ENCODE measurements at regions not wholly inside any gene's neighbourhood (a gene's known extent, or its start where the extent isn't known, plus 50 kb on each side); places are given as distances from the start of the nearest gene placed in this dataset.

DNA sequence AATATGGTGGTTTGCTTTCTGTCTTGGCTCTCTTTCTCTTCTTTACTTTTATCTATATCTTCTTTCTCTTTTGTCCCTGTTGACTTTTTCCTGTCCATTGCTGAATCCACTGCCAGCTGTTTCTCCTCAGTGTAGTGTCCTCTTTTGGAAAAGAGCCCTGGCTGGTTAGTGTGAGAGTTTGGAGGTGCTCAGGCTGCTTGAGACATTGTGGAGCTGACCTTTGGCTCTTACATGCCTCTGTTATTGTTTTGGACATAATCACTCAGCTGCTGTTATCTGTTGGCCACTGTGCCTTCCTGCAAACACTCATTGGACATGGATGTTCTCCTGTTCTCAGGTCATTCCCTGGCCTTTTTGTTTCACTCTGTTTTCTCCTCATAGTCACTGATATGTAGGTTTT lies 295.4 kb upstream of the RIOK2 start:
- DNase-seq (ENCODE audit: low read depth in 1 of 2, low spot score in 2 of 2) = no peak
- Histone ChIP-seq H2BK120ac (replicated peaks; ENCODE audit: low read depth, low read length) (peak overlapping the region; percentile 43), H2AK5ac (ENCODE audit: low read depth, low read length) (no peak overlapping the region), H2BK15ac (ENCODE audit: low read length) (no peak overlapping the region), H2BK20ac (ENCODE audit: low read length) (no peak overlapping the region), H2BK12ac (ENCODE audit: low read depth, low read length) (no peak overlapping the region), H3K4ac (replicated peaks; ENCODE audit: insufficient read length, low read depth, low read length) (no peak overlapping the region), H3K56ac (replicated peaks; ENCODE audit: insufficient read length, low read depth, low read length) (no peak overlapping the region), H3K9me3 (ENCODE audit: insufficient read depth in 2 of 2, low read depth in 1 of 2, low read length in 1 of 2) (no peaks in the 10 kb centered on the region), H4K5ac (ENCODE audit: insufficient read length, low read depth, low read length) (no peak overlapping the region), H3K27me3 (replicated peaks in 1 of 4; ENCODE audit: control insufficient read depth in 3 of 4, extremely low read depth in 1 of 4, insufficient read depth in 3 of 4, low read length in 3 of 4) (no peaks in the 10 kb centered on the region), H3K9ac (replicated peaks in 1 of 4; ENCODE audit: extremely low read depth in 1 of 4, low read depth in 3 of 4, low read length in 3 of 4) (no peak overlapping the region), H3K36me3 (ENCODE audit: control insufficient read depth in 2 of 4, insufficient read depth in 4 of 4, low read length in 3 of 4) (no peaks in the 10 kb centered on the region), H3K14ac (ENCODE audit: insufficient read length) (no peak overlapping the region), H4K8ac (ENCODE audit: extremely low read depth, insufficient read depth, low read length) (no peak overlapping the region), H3K27ac (ENCODE audit: low read depth, low read length) (no peak overlapping the region), H2AFZ (ENCODE audit: low read length) (0 out of 2 replicates have a peak overlapping the region, but pooled peaks have one; percentile 67), H3K18ac (ENCODE audit: extremely low read depth, low read length) (no peak overlapping the region; the same call in 1 of the 2 replicates), H3K4me1 (replicated peaks in 1 of 4; ENCODE audit: control insufficient read depth in 3 of 4, insufficient read depth in 4 of 4, low read length in 3 of 4) (no peaks in the 10 kb centered on the region), H3K79me2 (ENCODE audit: control insufficient read depth in 1 of 2, insufficient read depth in 2 of 2, low read length in 2 of 2) (no peaks in the 10 kb centered on the region), H4K91ac (replicated peaks; ENCODE audit: insufficient read length, low read length) (no peak overlapping the region), H4K20me1 (replicated peaks in 1 of 2; ENCODE audit: control insufficient read depth in 1 of 2, insufficient read depth in 2 of 2, low read length in 2 of 2) (no peaks in the 10 kb centered on the region), H3K4me2 (ENCODE audit: insufficient read depth in 1 of 2, low read depth in 2 of 2, low read length in 2 of 2) (no peak overlapping the region), H3K23ac (ENCODE audit: insufficient read length) (peak overlapping the region; percentile 83), H3K4me3 (ENCODE audit: extremely low read depth in 1 of 4, insufficient read depth in 2 of 4, low read depth in 3 of 4, low read length in 4 of 4) (no peak overlapping the region), H3K23me2 (ENCODE audit: low read depth, low read length) (no peaks in the 10 kb centered on the region), H2BK5ac (ENCODE audit: low read depth, low read length) (no peak overlapping the region), H3K79me1 (ENCODE audit: low read depth, low read length) (no peaks in the 10 kb centered on the region)
- ChIA-PET CTCF (ENCODE audit: partially characterized antibody) (interaction anchor here (0.8 kb wide), 1 partner anchor 72 kb away, joined by 3 read pairs; no protein-coding TSS in a partner anchor), POLR2A (ENCODE audit: partially characterized antibody) (no interaction called here)
- no peak for TF ChIP-seq ZNF274 (IDR thresholded peaks at IDR 0.05; ENCODE audit: borderline replicate concordance, extremely low read depth, low read length)
- TF ChIP-seq SP1 (IDR thresholded peaks at IDR 0.05; ENCODE audit: low read depth, low read length) = no peak
- no peak for FAIRE-seq

All from H1 (cell line).